Right lobe of liver (tissue), 4 donors: ENCODE measurements at regions not wholly inside any gene's neighbourhood (a gene's known extent, or its start where the extent isn't known, plus 50 kb on each side); places are given as distances from the start of the nearest gene placed in this dataset.

Source experiments
- CTCF ChIP-seq, 4 donors: fragments of 200-600 bp in 3 of 4; fragments of 450-650 bp in 1 of 4; IDR thresholded peaks; one replicate each; pipeline versions ENCODE4 v1.5.1 to v1.8.0; 2016 to 2022; ENCODE audit warnings: antibody characterized with exemption in 4 of 4, mild to moderate bottlenecking in 2 of 4
- POLR2A ChIP-seq: fragments of 450-650 bp; IDR thresholded peaks from one replicate; pipeline ENCODE4 v1.6.1; 2017; ENCODE audit warnings: antibody characterized with exemption, mild to moderate bottlenecking
- donor health status: DM: no; HTN: no; CAD: no.
- donor health status: DM: no; HTN: no; CAD: no.
- donor health status: DM: no; HTN: yes; CAD: no.

- no peak for TF ChIP-seq CTCF (IDR thresholded peaks at IDR 0.05)
- no peak for TF ChIP-seq POLR2A
Measured at GRCh38 chr3:79973482-79973881, 205.7 kb upstream of the ROBO1 start.
